A549 (cell line): ENCODE measurements at regions not wholly inside any gene's neighbourhood (a gene's known extent, or its start where the extent isn't known, plus 50 kb on each side); places are given as distances from the start of the nearest gene placed in this dataset.

ENCODE experiments used
- BCL3 ChIP-seq: fragments of >200 bp; sonication (Bioruptor Twin); formaldehyde crosslinking; IDR thresholded peaks from 3 replicates; pipeline ENCODE4 v1.6.1; 2016
- BHLHE40 ChIP-seq: IDR thresholded peaks from 2 replicates; pipeline ENCODE4 v1.6.1; 2012; ENCODE audit warnings: low read depth, low read length, inconsistent platforms
- CTCF ChIP-seq: fragments of >200 bp; sonication (Bioruptor Twin); formaldehyde crosslinking; IDR thresholded peaks from 3 replicates; pipeline ENCODE4 v1.5.1; 2016
- KDM1A ChIP-seq: fragments of 200-600 bp; sonication (generic); IDR thresholded peaks from 2 replicates; pipeline ENCODE4 v1.6.1; 2016; ENCODE audit warnings: low read depth, mild to moderate bottlenecking
- MAX ChIP-seq: IDR thresholded peaks from 2 replicates; pipeline ENCODE4 v1.6.1; 2012
- MAZ ChIP-seq: fragments of 150-350 bp; IDR thresholded peaks from 2 replicates; pipeline ENCODE4 v1.6.1; 2014; ENCODE audit warnings: antibody characterized with exemption, low read depth, low read length, borderline replicate concordance
- POLR2A ChIP-seq: IDR thresholded peaks from 2 replicates; pipeline ENCODE4 v1.6.1; 2012; ENCODE audit warnings: mild to moderate bottlenecking, low read length
- POLR2AphosphoS2 ChIP-seq: conservative IDR thresholded peaks from 2 replicates; pipeline ENCODE4 v1.6.1; 2012; ENCODE audit warnings: low read length, improper control_type of control experiment, inconsistent platforms
- RAD21 ChIP-seq, 2 experiments: fragments of >200 bp in 1 of 2; sonication (Bioruptor Twin) in 1 of 2; formaldehyde crosslinking in 1 of 2; IDR thresholded peaks in 1 of 2; conservative IDR thresholded peaks in 1 of 2; 2 replicates in 1 of 2; 3 replicates in 1 of 2; pipeline ENCODE4 v1.6.1; 2012 to 2018; ENCODE audit warnings: inconsistent platforms in 1 of 2
- SMC3 ChIP-seq: fragments of >200 bp; sonication (Bioruptor Twin); formaldehyde crosslinking; IDR thresholded peaks from 3 replicates; pipeline ENCODE4 v1.6.1; 2018; ENCODE audit warnings: inconsistent platforms

- TF ChIP-seq POLR2AphosphoS2, result no peak
- TF ChIP-seq BCL3, result no peak
- TF ChIP-seq POLR2A, result no peak
- TF ChIP-seq RAD21 (conservative IDR thresholded peaks at IDR 0.05 in 1 of 2, IDR thresholded peaks at IDR 0.05 in 1 of 2), result no peak
- no peak for TF ChIP-seq MAZ
- TF ChIP-seq CTCF, result no peak
- TF ChIP-seq SMC3, result no peak
- TF ChIP-seq BHLHE40, result no peak
- no peak for TF ChIP-seq MAX
- TF ChIP-seq KDM1A, result no peak
Measured at GRCh38 chr14:101340556-101340955, 220.7 kb upstream of the DIO3 start.
